ENCODE measurements at regions not wholly inside any gene's neighbourhood (a gene's known extent, or its start where the extent isn't known, plus 50 kb on each side); places are given as distances from the start of the nearest gene placed in this dataset.

- no peak for DNase-seq (ENCODE audit: low read depth in 2 of 2)
Observed at GRCh38 chr9:129359916-129360536, 182.0 kb upstream of the IER5L start.

DNA sequence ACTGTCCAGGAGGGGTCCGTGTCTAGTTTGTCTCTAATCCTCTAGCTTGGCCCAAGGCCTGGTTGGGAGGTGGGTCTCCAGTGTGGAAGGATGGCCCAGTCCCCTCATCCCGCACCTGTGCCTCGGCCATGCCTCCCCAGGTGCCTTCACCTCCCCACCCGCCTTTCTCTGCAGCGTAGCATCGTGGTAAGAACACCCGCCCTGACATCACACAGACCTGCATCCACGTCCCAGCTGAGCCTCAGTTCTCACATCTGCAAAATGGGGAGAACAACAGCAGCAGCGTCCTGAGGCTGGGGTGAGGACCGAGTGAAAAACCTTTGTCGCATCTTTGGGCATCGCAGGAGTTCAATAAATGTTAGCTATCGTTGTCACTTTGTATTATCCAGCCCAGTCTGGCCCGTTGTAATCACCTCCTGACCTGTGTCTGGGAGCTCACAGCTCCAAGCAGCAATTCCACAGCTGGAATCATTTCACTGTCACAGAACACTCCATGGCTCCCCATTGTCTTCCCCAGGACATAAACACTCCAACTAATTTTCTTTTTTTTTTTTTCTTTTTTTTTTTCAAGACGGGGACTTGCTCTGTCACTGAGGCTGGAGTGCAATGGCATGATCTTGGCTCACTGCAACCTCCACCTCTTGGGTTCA lies 181.2 kb upstream of the IER5L start:
- no peak for DNase-seq (ENCODE audit: low read depth in 2 of 2)

GRCh38 chr9:129358621-129359154 lies 180.6 kb upstream of the IER5L start:
- DNase-seq (ENCODE audit: low read depth in 2 of 2), result no peak

DNA sequence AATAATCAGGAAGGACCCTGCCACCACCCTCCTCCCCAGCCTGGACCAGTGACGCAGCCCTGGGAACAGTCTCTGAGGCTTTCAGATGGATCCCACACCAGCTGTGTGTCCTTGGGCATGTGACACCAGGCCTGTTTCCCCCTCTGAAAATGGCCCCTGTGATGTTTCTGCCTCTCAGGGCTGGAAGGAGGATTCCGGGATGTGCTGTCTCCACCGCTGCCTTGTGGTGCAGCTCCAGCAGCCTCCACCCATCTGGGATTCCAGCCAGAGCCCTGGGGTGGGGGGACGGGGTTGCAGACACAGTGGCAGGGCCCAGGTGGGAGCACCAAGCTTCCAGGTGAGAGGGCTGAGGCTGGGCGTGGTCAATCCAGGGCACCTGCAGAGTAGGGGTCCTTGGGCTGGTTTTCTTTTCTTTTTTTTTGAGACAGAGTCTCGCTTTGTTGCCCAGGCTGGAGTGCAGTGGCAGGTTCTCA lies 179.7 kb upstream of the IER5L start:
- DNase-seq (ENCODE audit: low read depth in 2 of 2), result no peak

DNA sequence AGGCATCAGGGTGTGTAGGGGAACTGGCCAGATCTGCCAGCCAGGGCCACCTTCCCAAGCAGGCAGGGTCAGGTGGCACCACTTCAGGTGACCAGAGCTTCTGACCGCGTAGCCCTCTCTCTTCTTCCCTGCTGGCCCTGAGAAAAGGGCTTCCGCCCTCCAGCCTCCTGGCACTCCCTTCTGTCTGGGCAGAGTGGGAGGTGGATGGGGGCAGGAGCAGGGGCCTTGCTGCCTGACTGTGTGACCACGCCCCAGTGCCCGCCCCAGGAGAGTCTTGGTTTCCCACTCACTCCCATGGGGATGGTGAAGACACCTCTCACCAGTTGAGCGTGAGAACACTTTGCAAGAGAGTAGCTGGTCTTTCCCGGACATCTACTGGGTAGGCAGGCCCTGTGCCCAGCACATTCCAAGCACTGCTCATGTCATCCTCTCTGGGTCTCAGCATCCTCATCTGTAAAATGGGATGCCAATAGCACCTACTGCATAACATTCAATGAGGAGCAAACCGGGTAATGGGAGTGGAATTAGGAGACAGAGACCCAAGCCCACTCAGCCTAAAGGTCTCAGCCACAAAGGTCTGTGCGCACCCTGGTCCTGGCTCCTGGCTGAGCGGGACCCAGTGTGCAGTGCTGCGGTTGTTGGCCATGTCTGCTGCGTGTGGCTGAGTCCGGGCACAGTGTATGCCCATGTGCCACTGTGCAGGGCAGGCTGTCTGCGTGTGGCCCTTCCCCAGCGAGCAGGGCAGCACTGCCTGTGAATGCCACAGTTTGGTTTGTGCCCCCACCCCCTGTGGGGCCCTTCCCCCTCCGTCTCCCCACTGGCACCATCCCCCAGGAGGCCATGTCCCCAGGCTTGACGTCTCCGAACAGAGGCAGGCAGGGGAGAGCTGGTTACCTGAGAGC lies 179.1 kb upstream of the IER5L start:
- DNase-seq (ENCODE audit: low read depth in 2 of 2), result no peak

- no peak for DNase-seq (ENCODE audit: low read depth in 2 of 2)
Observed at GRCh38 chr9:129355631-129356030, 177.6 kb upstream of the IER5L start.

GRCh38 chr9:129354498-129354897 lies 176.4 kb upstream of the IER5L start:
- no peak for DNase-seq (ENCODE audit: low read depth in 2 of 2)

- no peak for DNase-seq (ENCODE audit: low read depth in 2 of 2)
Observed at GRCh38 chr9:129353697-129354336, 175.8 kb upstream of the IER5L start.

GRCh38 chr9:129352146-129352865 lies 174.2 kb upstream of the IER5L start:
- no peak for DNase-seq (ENCODE audit: low read depth in 2 of 2)

GRCh38 chr9:129351642-129352145 lies 173.6 kb upstream of the IER5L start:
- DNase-seq (ENCODE audit: low read depth in 2 of 2), result no peak

DNA sequence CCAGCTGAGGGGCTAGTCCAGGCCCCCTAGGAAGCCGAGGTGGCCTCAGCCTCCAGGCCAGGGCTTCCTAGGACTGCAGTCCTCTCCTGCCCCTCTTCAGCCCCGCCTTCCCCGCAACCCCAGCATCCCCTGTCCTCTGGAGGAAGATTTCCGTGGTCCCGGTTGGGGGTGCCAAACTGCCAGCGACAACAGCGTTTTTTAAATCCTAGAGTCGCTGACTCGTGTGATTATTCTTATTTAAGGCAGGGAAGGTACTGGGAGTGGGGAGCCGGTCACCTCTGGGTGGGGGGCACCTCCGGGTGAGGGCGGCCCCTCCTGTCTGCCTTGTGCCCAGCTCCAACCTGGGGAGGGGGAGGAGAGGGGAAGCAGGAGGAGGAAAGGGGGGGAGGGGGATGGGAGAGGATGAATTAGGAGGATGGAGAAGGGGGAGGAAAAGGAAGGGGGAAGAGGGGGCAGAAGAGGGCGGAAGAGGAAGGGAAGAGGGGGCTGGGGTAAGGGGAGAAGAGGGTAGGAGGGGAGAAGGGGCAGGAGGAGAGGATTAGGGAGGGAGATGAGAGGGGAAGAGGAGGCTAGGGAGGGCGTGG lies 173.1 kb upstream of the IER5L start:
- no peak for DNase-seq (ENCODE audit: low read depth in 2 of 2)

- DNase-seq (ENCODE audit: low read depth in 2 of 2), result no peak
Observed at GRCh38 chr9:129350143-129350935, 172.3 kb upstream of the IER5L start.

- no peak for DNase-seq (ENCODE audit: low read depth in 2 of 2)
Observed at GRCh38 chr9:129349665-129349947, 171.5 kb upstream of the IER5L start.

DNA sequence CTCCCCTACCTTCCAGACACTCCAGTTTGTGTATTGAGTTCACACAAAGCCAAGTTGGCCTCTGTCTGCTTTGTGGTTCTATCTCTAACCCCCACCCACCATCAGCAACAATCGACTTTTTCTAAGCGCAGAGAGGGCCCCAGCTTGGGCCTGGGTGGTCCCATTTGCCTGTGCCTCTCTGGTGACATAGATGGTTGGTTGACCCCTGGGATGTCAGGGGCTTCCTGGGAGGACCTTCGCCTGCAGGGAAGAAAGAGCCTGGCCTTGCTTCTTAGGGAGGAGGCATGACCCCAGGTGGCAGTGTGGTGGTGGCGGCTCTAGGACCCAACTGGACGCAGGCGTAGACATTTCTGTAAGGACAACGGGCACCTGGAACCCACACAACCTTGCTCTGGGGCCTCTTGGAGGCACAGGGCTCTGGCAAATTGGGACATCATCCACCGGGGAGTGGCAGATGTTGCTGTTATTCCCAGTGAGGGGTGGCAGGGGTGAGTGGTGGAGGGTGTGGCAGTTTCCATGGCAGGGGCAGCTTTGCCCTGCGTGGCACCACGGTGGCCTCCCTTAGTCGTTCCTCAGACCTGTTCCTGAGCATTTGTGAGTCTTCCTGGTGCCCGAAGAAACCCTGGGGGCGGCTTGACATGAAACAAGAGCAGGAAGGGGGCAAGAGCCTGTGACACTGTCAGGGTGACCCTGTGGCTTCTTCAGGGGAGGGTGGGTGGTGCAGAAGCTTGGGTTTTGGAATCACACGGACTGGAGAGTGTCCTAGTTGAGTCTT lies 171.0 kb upstream of the IER5L start:
- DNase-seq (ENCODE audit: low read depth in 2 of 2), result no peak

- no peak for DNase-seq (ENCODE audit: low read depth in 2 of 2)
Observed at GRCh38 chr9:129347316-129348120, 169.5 kb upstream of the IER5L start.

DNA sequence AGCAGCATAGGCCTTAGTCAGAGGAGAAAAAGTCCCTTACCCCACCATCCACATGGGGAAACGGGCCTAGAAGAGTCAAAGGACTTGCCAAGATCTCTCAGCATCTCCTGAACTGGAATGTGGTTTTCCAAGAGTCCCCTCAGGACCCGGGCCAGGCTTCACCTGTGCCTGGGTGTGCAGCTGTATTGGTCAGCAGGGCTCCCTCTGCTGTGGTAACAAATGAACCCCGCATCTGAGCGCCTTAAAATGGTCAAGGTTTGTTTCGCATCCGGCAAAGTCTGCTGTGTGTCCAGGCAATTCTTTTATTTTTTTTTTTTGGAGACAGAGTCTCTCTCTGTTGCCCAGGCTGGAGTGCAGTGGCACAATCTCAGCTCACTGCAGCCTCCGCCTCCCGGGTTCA lies 168.0 kb upstream of the IER5L start:
- no peak for DNase-seq (ENCODE audit: low read depth in 2 of 2)

GRCh38 chr9:129344641-129345495 lies 166.8 kb upstream of the IER5L start:
- no peak for DNase-seq (ENCODE audit: low read depth in 2 of 2)

Data from lung microvascular endothelial cell (primary cell).